H1 (cell line): ENCODE measurements at regions not wholly inside any gene's neighbourhood (a gene's known extent, or its start where the extent isn't known, plus 50 kb on each side); places are given as distances from the start of the nearest gene placed in this dataset.

ENCODE experiments used
- CTCF ChIA-PET: fragments of 300-600 bp; sonication (Branson Sonifier 250); formaldehyde crosslinking; loops from one replicate; lab custom pipeline; 2021; ENCODE audit not compliant: partially characterized antibody; lab: Charles Lee
- POLR2A ChIA-PET: fragments of 300-600 bp; sonication (Branson Sonifier 250); formaldehyde crosslinking; loops from one replicate; lab custom pipeline; 2021; ENCODE audit warnings: inconsistent platforms; ENCODE audit not compliant: partially characterized antibody; lab: Charles Lee
- DNase-seq, 2 experiments: peaks; one replicate each; pipeline versions ENCODE4 v3.0.0 to v3.0.0-alpha.2; 2010 to 2022; ENCODE audit warnings: low spot score in 2 of 2, low read depth in 1 of 2, mixed read lengths in 1 of 2
- FAIRE-seq: peaks from 2 replicates; lab custom pipeline; 2011; peaks lifted over from hg19 to GRCh38; lab: Jason Lieb, UNC
- H2AFZ ChIP-seq: 2 replicates; pipeline ENCODE4 v1.8.1; 2012; ENCODE audit warnings: low read length, inconsistent platforms
- H2AK5ac ChIP-seq: 2 replicates; pipeline ENCODE4 v1.6.1; 2013; ENCODE audit warnings: low read depth, low read length
- H2BK120ac ChIP-seq: replicated peaks from 2 replicates; pipeline ENCODE3; 2013; ENCODE audit warnings: low read depth, low read length, inconsistent platforms
- H2BK12ac ChIP-seq: 2 replicates; pipeline ENCODE4 v1.6.1; 2013; ENCODE audit warnings: low read depth, low read length
- H2BK15ac ChIP-seq: 2 replicates; pipeline ENCODE4 v1.6.1; 2013; ENCODE audit warnings: low read length
- H2BK20ac ChIP-seq: 2 replicates; pipeline ENCODE4 v1.6.1; 2013; ENCODE audit warnings: low read length
- H2BK5ac ChIP-seq: 2 replicates; pipeline ENCODE4 v1.6.1; 2013; ENCODE audit warnings: low read depth, low read length
- H3K14ac ChIP-seq: 2 replicates; pipeline ENCODE4 v1.6.1; 2013; ENCODE audit warnings: inconsistent platforms; ENCODE audit not compliant: insufficient read length
- H3K18ac ChIP-seq: 2 replicates; pipeline ENCODE4 v1.6.1; 2013; ENCODE audit warnings: low read length; ENCODE audit errors: extremely low read depth
- H3K23ac ChIP-seq: 2 replicates; pipeline ENCODE4 v1.6.1; 2013; ENCODE audit warnings: inconsistent platforms; ENCODE audit not compliant: insufficient read length
- H3K23me2 ChIP-seq: 2 replicates; pipeline ENCODE4 v1.6.1; 2013; ENCODE audit warnings: low read depth, low read length
- H3K27ac ChIP-seq: 2 replicates; pipeline ENCODE4 v1.6.1; 2011; ENCODE audit warnings: low read depth, low read length, inconsistent platforms
- H3K27me3 ChIP-seq, 4 experiments: replicated peaks in 1 of 4; 1 replicate in 1 of 4; 2 replicates in 3 of 4; pipeline versions ENCODE4 v1.6.1 to v1.8.1; 2011 to 2013; ENCODE audit warnings: low read length in 3 of 4, mild to moderate bottlenecking in 3 of 4, inconsistent platforms in 2 of 4, mixed read lengths in 2 of 4, moderate library complexity in 1 of 4; ENCODE audit not compliant: control insufficient read depth in 3 of 4, insufficient read depth in 3 of 4; ENCODE audit errors: extremely low read depth in 1 of 4
- H3K36me3 ChIP-seq, 4 experiments: 2 replicates each; pipeline versions ENCODE4 v1.6.1 to v1.8.1; 2011 to 2013; ENCODE audit warnings: mild to moderate bottlenecking in 4 of 4, low read length in 3 of 4, moderate library complexity in 2 of 4, control low read depth in 1 of 4, inconsistent platforms in 1 of 4; ENCODE audit not compliant: insufficient read depth in 4 of 4, control insufficient read depth in 2 of 4
- H3K4ac ChIP-seq: replicated peaks from 2 replicates; pipeline ENCODE3; 2013; ENCODE audit warnings: low read length, low read depth, mixed read lengths, inconsistent platforms; ENCODE audit not compliant: insufficient read length
- H3K4me1 ChIP-seq, 4 experiments: replicated peaks in 1 of 4; 1 replicate in 1 of 4; 2 replicates in 3 of 4; pipeline versions ENCODE4 v1.6.1 to v1.8.1; 2011 to 2013; ENCODE audit warnings: low read length in 3 of 4, inconsistent platforms in 2 of 4, mixed read lengths in 1 of 4; ENCODE audit not compliant: insufficient read depth in 4 of 4, control insufficient read depth in 3 of 4
- H3K4me2 ChIP-seq, 2 experiments: 2 replicates each; pipeline versions ENCODE4 v1.6.1 to v1.8.1; 2011 to 2013; ENCODE audit warnings: low read depth in 2 of 2, low read length in 2 of 2, control low read depth in 1 of 2, inconsistent platforms in 1 of 2, mild to moderate bottlenecking in 1 of 2; ENCODE audit not compliant: insufficient read depth in 1 of 2
- H3K4me3 ChIP-seq, 4 experiments: fragments of 200-600, 300-600 bp in 1 of 4; sonication (generic), shearing (Covaris generic), sonication (Bioruptor Twin) in 1 of 4; 2 replicates each; pipeline versions ENCODE4 v1.5.1 to v1.8.1; 2011 to 2016; ENCODE audit warnings: low read length in 4 of 4, low read depth in 3 of 4, control low read depth in 2 of 4, inconsistent platforms in 2 of 4, mild to moderate bottlenecking in 2 of 4, mixed read lengths in 1 of 4, moderate library complexity in 1 of 4; ENCODE audit not compliant: insufficient read depth in 2 of 4; ENCODE audit errors: extremely low read depth in 1 of 4
- H3K56ac ChIP-seq: replicated peaks from 2 replicates; pipeline ENCODE3; 2013; ENCODE audit warnings: low read depth, mild to moderate bottlenecking, mixed read lengths, low read length, inconsistent platforms; ENCODE audit not compliant: insufficient read length
- H3K79me1 ChIP-seq: 2 replicates; pipeline ENCODE4 v1.6.1; 2013; ENCODE audit warnings: low read depth, low read length, control low read depth
- H3K79me2 ChIP-seq, 2 experiments: 2 replicates each; pipeline versions ENCODE4 v1.6.1 to v1.8.1; 2012 to 2013; ENCODE audit warnings: low read length in 2 of 2, mild to moderate bottlenecking in 2 of 2, inconsistent platforms in 1 of 2; ENCODE audit not compliant: insufficient read depth in 2 of 2, control insufficient read depth in 1 of 2
- H3K9ac ChIP-seq, 4 experiments: replicated peaks in 1 of 4; 1 replicate in 1 of 4; 2 replicates in 3 of 4; pipeline versions ENCODE4 v1.6.1 to v1.8.1; 2011 to 2013; ENCODE audit warnings: low read depth in 3 of 4, low read length in 3 of 4, control low read depth in 2 of 4, mild to moderate bottlenecking in 2 of 4, moderate library complexity in 2 of 4, inconsistent platforms in 1 of 4; ENCODE audit errors: extremely low read depth in 1 of 4
- H3K9me3 ChIP-seq, 2 experiments: 2 replicates each; pipeline versions ENCODE4 v1.6.1 to v1.8.1; 2012 to 2013; ENCODE audit warnings: mild to moderate bottlenecking in 2 of 2, moderate library complexity in 2 of 2, control low read depth in 1 of 2, inconsistent platforms in 1 of 2, low read depth in 1 of 2, low read length in 1 of 2, mixed read lengths in 1 of 2; ENCODE audit not compliant: insufficient read depth in 2 of 2
- H4K20me1 ChIP-seq, 2 experiments: replicated peaks in 1 of 2; 2 replicates each; pipeline versions ENCODE3 to v1.8.1; 2011 to 2013; ENCODE audit warnings: inconsistent platforms in 2 of 2, low read length in 2 of 2, mild to moderate bottlenecking in 1 of 2; ENCODE audit not compliant: insufficient read depth in 2 of 2, control insufficient read depth in 1 of 2
- H4K5ac ChIP-seq: 2 replicates; pipeline ENCODE4 v1.6.1; 2013; ENCODE audit warnings: low read length, low read depth, mixed read lengths, inconsistent platforms; ENCODE audit not compliant: insufficient read length
- H4K8ac ChIP-seq: 2 replicates; pipeline ENCODE4 v1.8.0; 2013; ENCODE audit warnings: mild to moderate bottlenecking, moderate library complexity, low read length, inconsistent platforms; ENCODE audit not compliant: insufficient read depth; ENCODE audit errors: extremely low read depth
- H4K91ac ChIP-seq: replicated peaks from 2 replicates; pipeline ENCODE3; 2013; ENCODE audit warnings: low read length, mixed read lengths, inconsistent platforms; ENCODE audit not compliant: insufficient read length
- BACH1 ChIP-seq: IDR thresholded peaks from 2 replicates; pipeline ENCODE4 v1.6.1; 2012; ENCODE audit warnings: low read length, improper control_type of control experiment
- HDAC2 ChIP-seq, 2 experiments: fragments of 300-600 bp in 1 of 2; sonication (generic) in 1 of 2; IDR thresholded peaks; 2 replicates each; pipeline ENCODE4 v1.6.1; 2011 to 2012; ENCODE audit warnings: low read depth in 2 of 2, low read length in 2 of 2, mild to moderate bottlenecking in 2 of 2, moderate library complexity in 2 of 2, borderline replicate concordance in 1 of 2, inconsistent platforms in 1 of 2
- KDM1A ChIP-seq: fragments of 200-600, 300-600 bp; sonication (generic); IDR thresholded peaks from 2 replicates; pipeline ENCODE4 v1.7.1; 2016; ENCODE audit warnings: mild to moderate bottlenecking, low read length, borderline replicate concordance
- KDM4A ChIP-seq: IDR thresholded peaks from one replicate; pipeline ENCODE4 v1.7.1; 2012; ENCODE audit warnings: low read depth, mild to moderate bottlenecking, moderate library complexity, low read length, inconsistent platforms; ENCODE audit not compliant: severe bottlenecking
- RNF2 ChIP-seq: fragments of 200-900, 300-1000 bp; sonication (generic); IDR thresholded peaks from 2 replicates; pipeline ENCODE4 v1.7.1; 2016; ENCODE audit warnings: borderline replicate concordance, low read depth, mild to moderate bottlenecking, antibody characterized with exemption, low read length; ENCODE audit not compliant: poor library complexity, severe bottlenecking; ENCODE audit errors: missing control alignments
- SIRT6 ChIP-seq: IDR thresholded peaks from one replicate; pipeline ENCODE4 v1.7.1; 2012; ENCODE audit warnings: low read length, inconsistent platforms
- SIX5 ChIP-seq: IDR thresholded peaks from 2 replicates; pipeline ENCODE4 v1.6.1; 2011; ENCODE audit warnings: mild to moderate bottlenecking, low read depth, low read length
- SP1 ChIP-seq: IDR thresholded peaks from 2 replicates; pipeline ENCODE4 v1.6.1; 2011; ENCODE audit warnings: low read depth, low read length
- TBP ChIP-seq: IDR thresholded peaks from 2 replicates; pipeline ENCODE4 v1.6.1; 2011; ENCODE audit warnings: low read depth, low read length, improper control_type of control experiment
- TEAD4 ChIP-seq: IDR thresholded peaks from 2 replicates; pipeline ENCODE4 v1.6.1; 2012; ENCODE audit warnings: low read depth, low read length, inconsistent platforms, mixed read lengths
- YY1 ChIP-seq: IDR thresholded peaks from 2 replicates; pipeline ENCODE4 v1.6.1; 2011; ENCODE audit warnings: low read depth, mild to moderate bottlenecking, low read length
- WGBS, 2 experiments: shearing (Covaris generic) in 1 of 2; methylation state at CpG; one replicate each; pipeline versions ENCODE4 v1.1.6 to v1.1.7; 2013 to 2015; ENCODE audit warnings: low lambda C conversion rate in 2 of 2, mixed read lengths in 2 of 2, inconsistent platforms in 1 of 2, low coverage in 1 of 2, missing lambda C conversion rate in 1 of 2; ENCODE audit not compliant: insufficient replicate concordance in 2 of 2, insufficient coverage in 1 of 2, insufficient read length in 1 of 2; ENCODE audit errors: extremely low coverage in 1 of 2, missing lambda C conversion rate in 1 of 2; 5-methylcytosine and 5-hydroxymethylcytosine counted together

GRCh38 chr11:70808686-70809375 lies 410.5 kb downstream of the CTTN start:
- Histone ChIP-seq H2AFZ (no peak overlapping the region), H3K23ac (no peak overlapping the region), H4K8ac (no peak overlapping the region), H2BK5ac (no peak overlapping the region), H2AK5ac (no peak overlapping the region), H2BK20ac (no peak overlapping the region), H3K4me3 (no peak overlapping the region), H3K4ac (no peak overlapping the region), H2BK120ac (no peak overlapping the region), H4K5ac (no peak overlapping the region), H3K36me3 (peaks cover 0 to 6% (median 3%) of the 10 kb centered on the region in 4 experiments; a peak in 2 of 8 replicates), H2BK12ac (no peak overlapping the region), H3K79me2 (no peaks in the 10 kb centered on the region), H4K20me1 (peaks cover 0 to 6% of the 10 kb centered on the region in 2 experiments), H3K9me3 (no peaks in the 10 kb centered on the region), H3K79me1 (no peaks in the 10 kb centered on the region), H3K14ac (no peak overlapping the region), H3K18ac (no peak overlapping the region), H4K91ac (no peak overlapping the region), H3K56ac (no peak overlapping the region), H3K27me3 (no peaks in the 10 kb centered on the region), H3K4me1 (no peaks in the 10 kb centered on the region), H3K27ac (no peak overlapping the region), H2BK15ac (no peak overlapping the region), H3K9ac (no peak overlapping the region), H3K23me2 (peaks cover 5% of the 10 kb centered on the region; the same call in 1 of the 2 replicates), H3K4me2 (no peak overlapping the region)
- ChIA-PET POLR2A (no interaction called here), CTCF (no interaction called here)
- no peak for DNase-seq
- FAIRE-seq: no peak
- WGBS, 2 experiments: 95% methylated on average over 21 of the region's 21 CpGs; no CpG with 5 or more reads in 1 of the 2 experiments
- TF ChIP-seq RNF2 (no peak), HDAC2 (IDR thresholded peaks at IDR 0.05; ENCODE audit: borderline replicate concordance in 1 of 2, low read depth in 2 of 2, low read length in 2 of 2) (no peak), YY1 (no peak), SIRT6 (no peak), SP1 (no peak), KDM4A (no peak), TEAD4 (no peak), SIX5 (no peak), BACH1 (no peak), KDM1A (no peak), TBP (no peak)
